Thoracic aorta (tissue), 2 donors: ENCODE measurements at regions not wholly inside any gene's neighbourhood (a gene's known extent, or its start where the extent isn't known, plus 50 kb on each side); places are given as distances from the start of the nearest gene placed in this dataset.

ENCODE experiments used
- ATAC-seq: fragments of 150-250 bp; one replicate; pipeline ENCODE4 v1.8.0; 2017; ENCODE audit warnings: low read depth; ENCODE audit not compliant: insufficient number of reproducible peaks, low FRiP score
- DNase-seq: peaks from one replicate; pipeline ENCODE4 v3.0.0-alpha.2; 2020; ENCODE audit warnings: low spot score
- H3K27ac ChIP-seq, 2 donors: fragments of 200-600 bp; sonication (generic); 1 replicate in 1 of 2; 2 replicates in 1 of 2; pipeline ENCODE4 v1.5.1; 2016; ENCODE audit warnings: mild to moderate bottlenecking in 2 of 2, moderate library complexity in 2 of 2
- H3K27me3 ChIP-seq: fragments of 200-600 bp; sonication (generic); replicated peaks from 2 replicates; pipeline ENCODE4 v1.6.0; 2016; ENCODE audit warnings: mild to moderate bottlenecking; ENCODE audit not compliant: insufficient read depth
- H3K36me3 ChIP-seq: fragments of 200-600 bp; sonication (generic); one replicate; pipeline ENCODE4 v1.5.1; 2016
- H3K4me1 ChIP-seq, 2 donors: fragments of 200-600 bp; sonication (generic); 1 replicate in 1 of 2; 2 replicates in 1 of 2; pipeline versions ENCODE4 v1.5.1 to v1.6.0; 2016; ENCODE audit warnings: low read depth in 2 of 2, mild to moderate bottlenecking in 1 of 2; ENCODE audit not compliant: control insufficient read depth in 1 of 2
- H3K4me3 ChIP-seq: fragments of 200-600 bp; sonication (generic); 2 replicates; pipeline ENCODE4 v1.5.1; 2016; ENCODE audit warnings: mild to moderate bottlenecking
- H3K9me3 ChIP-seq: fragments of 200-600 bp; sonication (generic); 2 replicates; pipeline ENCODE4 v1.5.1; 2016
- TF ChIP-seq, protein P1 (sequence below): fragments of 200-600 bp; sonication (generic); IDR thresholded peaks from one replicate; pipeline ENCODE4 v1.5.1; 2019; ENCODE audit warnings: antibody characterized with exemption

- Histone ChIP-seq H3K4me3 (peak overlapping the region; percentile 33), H3K27me3 (no peaks in the 10 kb centered on the region), H3K9me3 (no peaks in the 10 kb centered on the region), H3K36me3 (no peaks in the 10 kb centered on the region), H3K4me1 (peaks cover 7 to 14% of the 10 kb centered on the region in 2 donors), H3K27ac (no peak overlapping the region)
- no peak for DNase-seq
- ATAC-seq: no peak
- TF ChIP-seq, protein P1, sequence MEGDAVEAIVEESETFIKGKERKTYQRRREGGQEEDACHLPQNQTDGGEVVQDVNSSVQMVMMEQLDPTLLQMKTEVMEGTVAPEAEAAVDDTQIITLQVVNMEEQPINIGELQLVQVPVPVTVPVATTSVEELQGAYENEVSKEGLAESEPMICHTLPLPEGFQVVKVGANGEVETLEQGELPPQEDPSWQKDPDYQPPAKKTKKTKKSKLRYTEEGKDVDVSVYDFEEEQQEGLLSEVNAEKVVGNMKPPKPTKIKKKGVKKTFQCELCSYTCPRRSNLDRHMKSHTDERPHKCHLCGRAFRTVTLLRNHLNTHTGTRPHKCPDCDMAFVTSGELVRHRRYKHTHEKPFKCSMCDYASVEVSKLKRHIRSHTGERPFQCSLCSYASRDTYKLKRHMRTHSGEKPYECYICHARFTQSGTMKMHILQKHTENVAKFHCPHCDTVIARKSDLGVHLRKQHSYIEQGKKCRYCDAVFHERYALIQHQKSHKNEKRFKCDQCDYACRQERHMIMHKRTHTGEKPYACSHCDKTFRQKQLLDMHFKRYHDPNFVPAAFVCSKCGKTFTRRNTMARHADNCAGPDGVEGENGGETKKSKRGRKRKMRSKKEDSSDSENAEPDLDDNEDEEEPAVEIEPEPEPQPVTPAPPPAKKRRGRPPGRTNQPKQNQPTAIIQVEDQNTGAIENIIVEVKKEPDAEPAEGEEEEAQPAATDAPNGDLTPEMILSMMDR: no peak
Measured at GRCh38 chr5:106106384-106106783, 1564.4 kb downstream of the EFNA5 start.

DNA sequence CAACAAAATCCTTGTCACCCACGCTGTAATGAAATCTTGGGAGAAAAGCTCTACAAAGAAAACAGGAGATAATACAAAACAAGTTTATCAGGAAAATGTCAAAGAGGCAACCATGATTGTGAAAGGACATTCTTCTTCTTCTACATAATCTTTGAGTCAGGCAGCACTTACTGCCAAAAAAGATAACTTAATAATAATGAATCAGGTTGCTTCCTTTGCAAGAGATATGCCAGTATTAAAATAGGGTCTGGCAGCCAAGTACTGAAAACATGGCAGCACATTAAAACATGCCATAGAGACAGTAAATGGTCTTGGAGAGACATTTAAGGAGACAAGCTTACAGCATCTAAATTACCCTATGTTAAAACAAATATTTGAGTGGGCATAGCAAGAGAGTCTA lies 1573.4 kb downstream of the EFNA5 start:
- TF ChIP-seq, protein P1: no peak
- ATAC-seq: no peak
- DNase-seq: no peak

GRCh38 chr5:106094839-106095238 lies 1575.9 kb downstream of the EFNA5 start:
- no peak for ATAC-seq
- H3K4me1 ChIP-seq: no peaks in the 10 kb centered on the region
- no peak overlapping the region for H3K27ac ChIP-seq
- H3K36me3 ChIP-seq: no peaks in the 10 kb centered on the region
- no peaks in the 10 kb centered on the region for H3K9me3 ChIP-seq
- DNase-seq: no peak
- no peaks in the 10 kb centered on the region for H3K27me3 ChIP-seq
- H3K4me3 ChIP-seq: no peak overlapping the region
- TF ChIP-seq, protein P1: no peak

More for the DNA sequence above, 1573.4 kb downstream of the EFNA5 start:
- H3K9me3 ChIP-seq: no peaks in the 10 kb centered on the region
- no peaks in the 10 kb centered on the region for H3K27me3 ChIP-seq
- no peak overlapping the region for H3K27ac ChIP-seq
- no peak overlapping the region for H3K4me3 ChIP-seq
- H3K4me1 ChIP-seq: no peaks in the 10 kb centered on the region
- no peaks in the 10 kb centered on the region for H3K36me3 ChIP-seq

- no peaks in the 10 kb centered on the region for H3K9me3 ChIP-seq
- no peaks in the 10 kb centered on the region for H3K36me3 ChIP-seq
- H3K4me1 ChIP-seq: no peaks in the 10 kb centered on the region
- TF ChIP-seq, protein P1: no peak
- H3K27ac ChIP-seq: no peak overlapping the region
- DNase-seq (no peak), ATAC-seq (no peak)
- H3K4me3 ChIP-seq: no peak overlapping the region
- H3K27me3 ChIP-seq: no peaks in the 10 kb centered on the region
Measured at GRCh38 chr5:106094204-106094607, 1576.5 kb downstream of the EFNA5 start.

DNA sequence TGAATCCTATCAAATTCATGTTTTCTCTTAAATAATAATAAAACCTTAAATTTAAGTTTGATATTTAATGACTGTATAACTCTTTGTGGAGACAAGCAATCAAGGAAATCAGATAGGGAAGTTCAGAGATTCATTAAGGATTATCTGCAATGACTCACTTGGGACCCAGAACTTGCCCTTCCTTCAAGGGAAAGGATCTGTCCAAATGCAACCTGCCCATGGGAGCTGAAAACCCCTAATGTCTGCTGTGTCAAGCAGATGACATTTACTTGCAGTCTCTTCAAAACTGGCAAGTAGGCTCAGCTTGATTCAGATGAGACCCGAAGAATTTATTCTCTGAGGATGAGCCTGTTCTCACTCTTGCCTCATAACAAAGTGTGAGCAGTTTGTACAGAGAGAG lies 1577.6 kb downstream of the EFNA5 start:
- H3K4me3 ChIP-seq: no peak overlapping the region

More for the DNA sequence above, 1577.6 kb downstream of the EFNA5 start:
- Histone ChIP-seq H3K4me1 (no peaks in the 10 kb centered on the region), H3K9me3 (no peaks in the 10 kb centered on the region), H3K36me3 (no peaks in the 10 kb centered on the region), H3K27ac (no peak overlapping the region), H3K27me3 (no peaks in the 10 kb centered on the region)
- TF ChIP-seq, protein P1: no peak
- no peak for DNase-seq
- no peak for ATAC-seq
